A172 (cell line): ENCODE measurements at regions not wholly inside any gene's neighbourhood (a gene's known extent, or its start where the extent isn't known, plus 50 kb on each side); places are given as distances from the start of the nearest gene placed in this dataset.
A peak's percentile ranks its signal among the peaks of the same experiment; 100 is the strongest.
"Not testable (repeated sequence)": the region's sequence is repeated elsewhere in the genome, so short reads cannot be mapped to it uniquely, and the experiment has no call there.

Experiments used
- DNase-seq: peaks from one replicate; pipeline ENCODE4 v3.0.0-alpha.2; 2015; ENCODE audit warnings: low spot score

GRCh38 chr19:31885280-31885853 lies 460.0 kb upstream of the ZNF507 start:
- no peak for DNase-seq

GRCh38 chr19:31890230-31890629 lies 455.2 kb upstream of the ZNF507 start:
- no peak for DNase-seq

- no peak for DNase-seq
These were observed 453.4 kb upstream of the ZNF507 start for GRCh38 chr19:31892060-31892459.

GRCh38 chr19:31893491-31893890 lies 451.9 kb upstream of the ZNF507 start:
- DNase-seq: not testable (repeated sequence)

- DNase-seq: no peak
These were observed 451.0 kb upstream of the ZNF507 start for GRCh38 chr19:31894451-31894850.

- DNase-seq: no peak
These were observed 448.1 kb upstream of the ZNF507 start for GRCh38 chr19:31897292-31897691.

GRCh38 chr19:31900991-31901390 lies 444.4 kb upstream of the ZNF507 start:
- DNase-seq: no peak

GRCh38 chr19:31902821-31903220 lies 442.6 kb upstream of the ZNF507 start:
- DNase-seq: no peak

- DNase-seq: no peak
These were observed 441.4 kb upstream of the ZNF507 start for GRCh38 chr19:31903979-31904378.

- no peak for DNase-seq
These were observed 439.1 kb upstream of the ZNF507 start for GRCh38 chr19:31906111-31906871.

GRCh38 chr19:31907661-31908060 lies 437.7 kb upstream of the ZNF507 start:
- no peak for DNase-seq

GRCh38 chr19:31908080-31908479 lies 437.3 kb upstream of the ZNF507 start:
- no peak for DNase-seq

GRCh38 chr19:31908496-31909225 lies 436.7 kb upstream of the ZNF507 start:
- DNase-seq: no peak

- DNase-seq: no peak
These were observed 435.2 kb upstream of the ZNF507 start for GRCh38 chr19:31910224-31910623.

GRCh38 chr19:31911577-31911976 lies 433.8 kb upstream of the ZNF507 start:
- no peak for DNase-seq

- DNase-seq: no peak
These were observed 432.2 kb upstream of the ZNF507 start for GRCh38 chr19:31913103-31913661.

- DNase-seq: no peak
These were observed 415.0 kb upstream of the ZNF507 start for GRCh38 chr19:31930401-31930800.

- no peak for DNase-seq
These were observed 407.4 kb upstream of the ZNF507 start for GRCh38 chr19:31937983-31938382.

GRCh38 chr19:31938675-31939074 lies 406.7 kb upstream of the ZNF507 start:
- peak; percentile 6 for DNase-seq

GRCh38 chr19:31940396-31940795 lies 405.0 kb upstream of the ZNF507 start:
- DNase-seq: no peak

GRCh38 chr19:31943191-31943661 lies 402.2 kb upstream of the ZNF507 start:
- DNase-seq: no peak

GRCh38 chr19:31943778-31944177 lies 401.6 kb upstream of the ZNF507 start:
- DNase-seq: no peak

GRCh38 chr19:31944326-31944725 lies 401.1 kb upstream of the ZNF507 start:
- no peak for DNase-seq
